GM23338 (cell line): ENCODE measurements at regions not wholly inside any gene's neighbourhood (a gene's known extent, or its start where the extent isn't known, plus 50 kb on each side); places are given as distances from the start of the nearest gene placed in this dataset.

ENCODE experiments used
- EZH2 ChIP-seq: fragments of 200-600 bp; sonication (generic); IDR thresholded peaks from one replicate; pipeline ENCODE4 v1.8.0; 2017; ENCODE audit warnings: antibody characterized with exemption, mild to moderate bottlenecking, low read depth; ENCODE audit not compliant: unreplicated experiment
- TF ChIP-seq, protein P1 (sequence below), 2 experiments: fragments of 200-600 bp in 1 of 2; sonication (generic) in 1 of 2; conservative IDR thresholded peaks; 2 replicates each; pipeline versions ENCODE4 v1.5.1 to v1.6.1; 2016 to 2017; ENCODE audit warnings: antibody characterized with exemption in 2 of 2, low read depth in 2 of 2, mild to moderate bottlenecking in 2 of 2, moderate library complexity in 1 of 2

GRCh38 chr5:167576897-167577296 is 714.5 kb upstream of the WWC1 start:
- TF ChIP-seq, protein P1, sequence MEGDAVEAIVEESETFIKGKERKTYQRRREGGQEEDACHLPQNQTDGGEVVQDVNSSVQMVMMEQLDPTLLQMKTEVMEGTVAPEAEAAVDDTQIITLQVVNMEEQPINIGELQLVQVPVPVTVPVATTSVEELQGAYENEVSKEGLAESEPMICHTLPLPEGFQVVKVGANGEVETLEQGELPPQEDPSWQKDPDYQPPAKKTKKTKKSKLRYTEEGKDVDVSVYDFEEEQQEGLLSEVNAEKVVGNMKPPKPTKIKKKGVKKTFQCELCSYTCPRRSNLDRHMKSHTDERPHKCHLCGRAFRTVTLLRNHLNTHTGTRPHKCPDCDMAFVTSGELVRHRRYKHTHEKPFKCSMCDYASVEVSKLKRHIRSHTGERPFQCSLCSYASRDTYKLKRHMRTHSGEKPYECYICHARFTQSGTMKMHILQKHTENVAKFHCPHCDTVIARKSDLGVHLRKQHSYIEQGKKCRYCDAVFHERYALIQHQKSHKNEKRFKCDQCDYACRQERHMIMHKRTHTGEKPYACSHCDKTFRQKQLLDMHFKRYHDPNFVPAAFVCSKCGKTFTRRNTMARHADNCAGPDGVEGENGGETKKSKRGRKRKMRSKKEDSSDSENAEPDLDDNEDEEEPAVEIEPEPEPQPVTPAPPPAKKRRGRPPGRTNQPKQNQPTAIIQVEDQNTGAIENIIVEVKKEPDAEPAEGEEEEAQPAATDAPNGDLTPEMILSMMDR (conservative IDR thresholded peaks at IDR 0.05; ENCODE audit: low read depth in 2 of 2): no peak
- TF ChIP-seq EZH2: no peak
